NCI-H345 treated with DMSO at 0.1 percent for 48 hours (cell line): ENCODE measurements at regions not wholly inside any gene's neighbourhood (a gene's known extent, or its start where the extent isn't known, plus 50 kb on each side); places are given as distances from the start of the nearest gene placed in this dataset.

Experiments
- DNase-seq: peaks from one replicate; lab custom pipeline; 2025; ENCODE audit not compliant: unreplicated experiment; lab: John Stamatoyannopoulos, UW

- no peak for DNase-seq
Measured at GRCh38 chr5:73312146-73312871, 136.3 kb downstream of the FOXD1 start.

GRCh38 chr5:73311291-73312110 is 137.1 kb downstream of the FOXD1 start:
- no peak for DNase-seq

GRCh38 chr5:73307645-73308355 is 134.8 kb downstream of the TMEM174 start:
- DNase-seq = peak; percentile 4

GRCh38 chr5:73306741-73307275 is 133.8 kb downstream of the TMEM174 start:
- no peak for DNase-seq

DNA sequence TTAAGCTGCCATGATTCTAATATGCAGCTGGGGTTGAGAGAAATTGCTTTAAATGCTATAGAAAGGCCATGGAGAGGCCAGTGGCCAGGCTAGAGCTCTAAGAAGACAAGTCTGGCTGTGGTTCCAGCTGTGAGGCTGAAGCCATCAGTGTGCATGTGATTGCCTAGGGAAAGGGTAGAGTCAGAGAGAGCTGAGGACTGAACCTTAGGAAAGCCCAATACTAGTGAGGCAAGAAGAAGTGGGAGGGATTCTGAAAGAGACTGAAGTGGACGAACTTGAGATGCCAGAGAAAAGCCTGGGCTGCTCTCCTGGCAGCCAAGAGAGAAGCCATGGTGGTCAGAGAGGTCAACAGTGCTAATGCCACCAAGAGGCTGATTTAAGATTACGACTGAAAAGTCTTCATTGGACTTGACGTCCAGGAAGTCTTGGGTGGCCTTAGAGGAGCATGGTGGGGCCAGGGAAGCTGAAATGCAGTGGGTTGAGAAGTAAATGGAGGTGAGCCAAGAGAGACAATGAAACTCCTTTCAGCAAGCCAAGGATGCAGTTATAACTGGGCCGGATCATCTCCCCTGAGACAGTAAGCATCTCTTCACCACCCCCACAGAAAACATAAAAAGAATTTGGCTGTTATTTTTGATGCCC is 133.2 kb downstream of the TMEM174 start:
- DNase-seq = no peak

- DNase-seq = no peak
Measured at GRCh38 chr5:73305386-73305785, 132.4 kb downstream of the TMEM174 start.

DNA sequence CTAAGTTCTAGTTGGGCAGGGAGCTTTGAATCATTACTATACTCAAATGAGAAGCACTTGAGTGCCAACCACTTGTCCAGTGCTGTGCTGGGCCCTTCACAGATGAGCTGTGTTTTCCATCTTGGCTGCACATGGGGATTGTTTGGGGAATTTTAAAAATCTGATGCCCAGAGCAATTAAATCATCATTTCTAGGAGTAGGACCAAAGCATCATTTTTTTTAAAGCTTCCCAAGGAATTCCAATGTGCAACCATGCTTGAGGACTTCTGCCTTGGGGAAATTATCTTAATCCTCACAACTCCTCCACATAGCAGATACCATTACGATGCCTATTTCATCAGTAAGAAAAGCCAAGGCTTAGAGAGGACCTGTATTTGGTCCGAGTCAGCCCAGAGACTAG is 131.4 kb downstream of the TMEM174 start:
- no peak for DNase-seq

GRCh38 chr5:73303148-73304079 is 130.4 kb downstream of the TMEM174 start:
- DNase-seq = peak; percentile 34

DNA sequence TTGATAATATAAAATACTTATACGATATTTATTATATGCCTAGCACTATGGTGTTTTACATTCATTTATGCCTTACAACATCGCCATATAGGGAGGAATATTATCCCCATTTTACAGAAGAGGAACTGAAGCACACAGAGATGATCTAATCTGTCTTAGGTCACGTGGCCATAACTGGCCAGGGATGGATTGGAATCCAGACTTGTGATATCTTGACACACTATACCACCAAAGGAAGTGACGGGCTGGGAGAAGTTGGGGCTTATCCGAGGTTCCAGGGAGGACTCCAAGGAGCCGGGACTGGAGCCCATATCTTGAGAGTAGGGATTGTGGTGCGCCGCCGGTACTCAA is 129.8 kb downstream of the TMEM174 start:
- no peak for DNase-seq

DNA sequence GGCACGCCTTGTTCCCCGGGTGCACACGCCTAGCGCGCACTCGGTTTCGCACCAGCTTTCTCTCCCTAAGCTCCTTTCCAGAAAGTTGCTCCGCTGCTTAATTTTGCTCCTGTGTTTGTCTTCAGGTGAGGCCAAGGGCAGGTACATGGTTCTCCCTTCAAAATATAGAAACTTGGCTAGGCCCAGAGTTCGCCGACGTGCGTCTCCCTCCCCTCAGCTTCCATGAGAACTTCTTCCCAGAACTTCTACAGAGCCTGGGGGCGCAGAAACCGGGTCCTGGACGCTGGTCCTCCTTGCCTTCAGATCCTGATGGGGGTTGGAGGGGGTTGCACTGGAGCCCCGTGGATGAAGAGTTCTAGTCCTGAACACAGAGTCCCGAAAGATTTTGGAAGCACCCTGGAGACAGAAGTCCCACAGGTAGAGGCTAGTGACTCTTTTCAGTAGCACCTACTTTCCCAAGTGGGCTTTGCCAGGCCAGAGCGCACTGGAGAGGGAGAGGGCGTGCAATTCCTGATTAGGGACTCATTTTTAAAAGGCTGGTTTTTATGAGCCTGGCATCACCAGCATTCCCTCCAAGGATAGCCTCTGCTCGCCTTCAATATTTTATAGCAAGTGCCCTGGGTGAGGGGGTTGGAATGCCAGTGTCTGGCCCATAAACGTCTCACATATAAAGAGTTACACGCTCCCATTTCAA is 128.4 kb downstream of the TMEM174 start:
- DNase-seq = no peak

DNA sequence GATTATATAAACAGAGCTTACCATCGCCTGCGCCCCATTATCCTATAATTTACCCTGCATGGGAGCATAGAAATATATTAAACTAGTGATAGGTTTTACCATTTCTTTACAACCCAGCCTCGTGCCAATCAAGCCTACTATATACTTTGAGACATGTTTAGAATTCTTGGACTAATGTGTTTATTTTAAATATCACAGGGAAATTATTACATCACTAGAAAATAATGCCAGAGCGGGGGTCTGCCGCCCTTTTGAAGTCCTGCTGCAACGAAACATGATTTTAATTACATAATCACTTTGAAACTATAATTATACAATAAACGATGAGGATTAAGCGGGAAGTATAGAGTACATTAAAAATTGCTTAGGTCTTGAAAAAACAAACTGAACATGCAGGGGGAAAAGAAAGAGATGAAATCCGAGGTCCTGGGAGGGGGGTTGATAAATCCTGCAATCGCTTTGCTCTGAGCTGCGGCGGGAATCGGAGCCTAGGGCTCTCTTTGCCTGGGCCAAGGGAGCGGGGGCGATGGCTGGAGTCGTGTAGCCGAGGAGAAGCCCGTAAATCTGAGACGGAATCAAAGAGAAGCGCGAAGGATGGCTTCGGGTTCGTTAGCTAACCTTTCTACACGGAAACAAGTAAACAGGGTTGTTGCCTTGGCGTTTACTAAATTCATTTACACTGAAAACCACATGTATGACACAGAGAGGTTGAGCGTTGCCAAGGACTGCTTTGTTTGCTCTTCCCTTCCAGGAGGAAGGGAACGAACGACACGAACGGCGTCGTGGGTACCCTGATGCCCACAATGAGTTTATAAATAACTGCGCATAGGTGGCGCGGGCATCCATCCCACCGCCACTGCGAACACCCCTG is 127.6 kb downstream of the TMEM174 start:
- no peak for DNase-seq

DNA sequence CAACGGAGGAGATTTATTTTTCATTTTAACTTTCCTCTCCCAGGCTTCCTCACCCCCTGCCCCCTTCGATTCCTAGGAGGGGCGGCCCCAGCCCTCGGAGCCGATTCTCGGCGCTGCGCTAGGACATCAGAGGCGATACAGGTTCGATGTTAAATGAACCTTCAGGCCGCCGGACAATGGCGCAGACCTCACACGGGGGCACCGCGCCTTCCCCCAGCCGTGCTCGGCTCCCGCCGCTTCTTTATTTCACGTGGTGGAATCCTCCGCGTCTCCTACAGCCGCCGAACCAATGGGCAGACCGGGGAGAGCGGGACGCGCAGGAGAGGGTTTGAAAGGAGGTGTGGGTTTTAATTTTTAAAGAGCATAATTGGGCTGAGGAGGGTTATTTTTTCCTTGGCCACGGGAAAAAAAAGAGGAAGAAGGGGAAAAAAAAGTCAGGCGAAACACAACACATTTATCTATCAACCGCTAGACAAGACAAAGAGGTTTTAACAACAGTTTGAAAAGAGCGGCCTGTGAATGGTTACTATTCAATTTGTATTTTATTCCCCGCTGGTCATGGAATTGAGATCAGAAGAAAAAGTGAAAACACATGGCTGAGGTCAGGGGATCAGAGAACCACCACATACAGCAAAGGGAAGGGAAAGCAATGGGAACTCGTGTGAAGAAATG is 126.8 kb downstream of the TMEM174 start:
- no peak for DNase-seq

GRCh38 chr5:73298772-73299630 is 126.0 kb downstream of the TMEM174 start:
- DNase-seq = no peak

- no peak for DNase-seq
Measured at GRCh38 chr5:73298251-73298771, 125.3 kb downstream of the TMEM174 start.

DNA sequence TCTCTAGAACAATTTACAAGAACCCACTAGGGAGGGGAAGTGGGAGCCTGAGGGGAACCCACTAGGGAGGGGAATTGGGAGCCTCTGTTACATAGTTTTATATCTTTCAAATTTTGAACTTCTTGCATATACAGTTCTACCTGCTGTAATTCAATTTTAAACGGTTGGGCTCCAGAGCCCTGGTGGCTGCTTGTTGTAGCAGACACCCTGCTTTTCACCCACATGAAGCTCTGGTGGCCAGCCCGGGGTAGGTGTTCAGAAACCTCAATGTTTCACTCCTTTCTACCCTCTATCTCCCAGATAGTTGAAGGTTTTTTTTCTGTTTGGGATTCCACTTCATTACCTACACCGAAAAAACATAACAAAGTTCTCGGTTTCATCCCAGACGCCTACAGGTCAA is 124.4 kb downstream of the TMEM174 start:
- no peak for DNase-seq

- no peak for DNase-seq
Measured at GRCh38 chr5:73296772-73297171, 123.8 kb downstream of the TMEM174 start.

GRCh38 chr5:73295921-73296320 is 122.9 kb downstream of the TMEM174 start:
- no peak for DNase-seq
